ENCODE measurements at regions not wholly inside any gene's neighbourhood (a gene's known extent, or its start where the extent isn't known, plus 50 kb on each side); places are given as distances from the start of the nearest gene placed in this dataset.

DNA sequence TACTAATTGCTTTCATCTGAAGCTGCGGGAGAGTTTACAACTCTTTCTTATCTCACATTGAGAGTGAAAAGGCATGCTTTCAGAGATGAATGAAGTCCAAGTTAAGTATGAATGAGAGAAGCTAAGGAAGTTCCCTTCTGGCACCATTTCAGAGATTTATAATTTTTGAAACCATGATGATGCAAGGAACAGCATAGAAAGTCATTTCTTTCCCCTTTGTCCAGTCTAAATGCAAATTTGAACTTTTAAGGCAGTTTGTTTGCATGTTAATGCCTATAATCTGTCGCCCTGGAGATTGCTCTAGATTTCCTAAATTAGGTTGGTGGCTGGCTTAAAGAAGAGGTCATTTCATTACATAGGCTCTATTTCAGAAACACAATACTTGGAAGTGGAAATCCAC lies 594.8 kb upstream of the GOT2 start:
- TF ChIP-seq POLR2A (IDR thresholded peaks at IDR 0.05; ENCODE audit: low read length) (no peak), GATA1 (IDR thresholded peaks at IDR 0.05; ENCODE audit: low read depth, low read length) (no peak)
